Endodermal cell (in vitro differentiated cells): ENCODE measurements at regions not wholly inside any gene's neighbourhood (a gene's known extent, or its start where the extent isn't known, plus 50 kb on each side); places are given as distances from the start of the nearest gene placed in this dataset.
"Not testable (repeated sequence)": the region's sequence is repeated elsewhere in the genome, so short reads cannot be mapped to it uniquely, and the experiment has no call there.

Source experiments
- DNase-seq: peaks from one replicate; pipeline ENCODE4 v3.0.0-alpha.2; 2017
- H3K27ac ChIP-seq: 2 replicates; pipeline ENCODE4 v1.5.1; 2013; ENCODE audit warnings: mild to moderate bottlenecking, low read depth, low read length, moderate library complexity
- H3K27me3 ChIP-seq: 2 replicates; pipeline ENCODE4 v1.6.1; 2013; ENCODE audit warnings: mild to moderate bottlenecking, low read length, moderate library complexity; ENCODE audit not compliant: insufficient read depth, control insufficient read depth, poor library complexity, severe bottlenecking
- H3K36me3 ChIP-seq: 2 replicates; pipeline ENCODE4 v1.7.0; 2013; ENCODE audit warnings: mild to moderate bottlenecking, low read length, moderate library complexity; ENCODE audit not compliant: control insufficient read depth, insufficient read depth
- H3K4me1 ChIP-seq: one replicate; pipeline ENCODE4 v1.7.0; 2013; ENCODE audit warnings: low read length; ENCODE audit not compliant: control insufficient read depth, insufficient read depth
- H3K4me3 ChIP-seq: 2 replicates; pipeline ENCODE4 v1.5.1; 2013; ENCODE audit warnings: mild to moderate bottlenecking, low read length, moderate library complexity
- H3K9ac ChIP-seq: 2 replicates; pipeline ENCODE4 v1.6.1; 2013; ENCODE audit warnings: mild to moderate bottlenecking, low read length, moderate library complexity; ENCODE audit not compliant: poor library complexity, severe bottlenecking; ENCODE audit errors: extremely low read depth
- H3K9me3 ChIP-seq: 2 replicates; pipeline ENCODE4 v1.6.1; 2013; ENCODE audit warnings: mild to moderate bottlenecking, low read length, moderate library complexity; ENCODE audit not compliant: control insufficient read depth
- H3K27ac Mint-ChIP-seq: 2 replicates; pipeline ENCODE4 v1.8.0; 2020; ENCODE audit warnings: mixed read lengths
- H3K27me3 Mint-ChIP-seq: 2 replicates; pipeline ENCODE4 v1.8.0; 2021; ENCODE audit warnings: mild to moderate bottlenecking, mixed read lengths; ENCODE audit not compliant: insufficient read depth
- H3K36me3 Mint-ChIP-seq: 2 replicates; pipeline ENCODE4 v1.8.0; 2020; ENCODE audit warnings: low read depth, mixed read lengths
- H3K4me1 Mint-ChIP-seq: 2 replicates; pipeline ENCODE4 v1.8.0; 2020; ENCODE audit warnings: mixed read lengths
- H3K4me3 Mint-ChIP-seq: 2 replicates; pipeline ENCODE4 v1.8.0; 2020; ENCODE audit warnings: mild to moderate bottlenecking, moderate library complexity, mixed read lengths
- H3K9me3 Mint-ChIP-seq: 2 replicates; pipeline ENCODE4 v1.8.0; 2020; ENCODE audit warnings: mild to moderate bottlenecking, mixed read lengths
- CTCF ChIP-seq: fragments of 200-600 bp; sonication (generic); conservative IDR thresholded peaks from 2 replicates; pipeline ENCODE4 v1.5.0; 2021; ENCODE audit warnings: antibody characterized with exemption, mild to moderate bottlenecking
- WGBS, 2 experiments: methylation state at CpG; one replicate each; pipeline versions ENCODE4 v1.1.5 to v1.1.7; 2013; ENCODE audit warnings: missing lambda C conversion rate in 2 of 2, mixed read lengths in 1 of 2; ENCODE audit not compliant: insufficient coverage in 1 of 2, insufficient read length in 1 of 2; 5-methylcytosine and 5-hydroxymethylcytosine counted together

DNA sequence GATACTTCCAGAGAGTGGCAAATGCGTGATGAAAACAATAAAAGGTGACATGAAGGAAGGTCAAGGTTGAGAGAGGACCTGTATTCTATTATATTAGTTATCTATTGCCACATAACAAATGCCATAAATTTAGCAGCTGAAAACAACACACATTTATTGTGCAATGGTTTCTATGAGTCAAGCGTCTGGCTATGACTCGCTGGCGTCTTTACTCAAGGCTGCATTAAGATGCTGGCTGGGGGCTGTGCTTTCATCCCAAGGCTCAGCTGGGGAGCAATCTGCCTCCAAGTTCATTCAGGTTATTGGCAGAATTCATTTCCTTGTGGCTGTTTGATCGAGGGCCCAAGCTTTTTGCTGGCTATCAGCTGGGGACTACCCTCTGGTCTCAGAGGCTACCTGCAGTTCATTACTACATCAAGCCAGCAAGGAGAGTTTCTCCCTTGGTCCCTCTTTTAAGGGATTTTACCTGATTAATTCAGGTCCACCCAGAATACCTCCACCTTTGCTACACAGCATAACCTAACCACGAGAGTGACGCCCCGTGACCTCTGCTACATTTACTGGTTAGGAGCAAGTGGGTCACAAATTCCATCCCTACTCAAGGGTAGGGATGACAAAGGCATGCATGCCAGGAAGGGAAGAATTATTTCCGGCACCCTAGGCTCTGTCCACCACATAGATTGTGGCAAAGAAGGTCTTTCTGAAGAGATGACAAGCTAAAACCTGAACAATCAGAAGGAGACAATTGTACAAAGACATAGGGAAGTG lies 549.1 kb downstream of the MN1 start:
- WGBS, 2 experiments: 85 to 91% methylated on average over 7 to 8 of the region's 9 CpGs
- H3K4me3 Mint-ChIP-seq: no peak overlapping the region

DNA sequence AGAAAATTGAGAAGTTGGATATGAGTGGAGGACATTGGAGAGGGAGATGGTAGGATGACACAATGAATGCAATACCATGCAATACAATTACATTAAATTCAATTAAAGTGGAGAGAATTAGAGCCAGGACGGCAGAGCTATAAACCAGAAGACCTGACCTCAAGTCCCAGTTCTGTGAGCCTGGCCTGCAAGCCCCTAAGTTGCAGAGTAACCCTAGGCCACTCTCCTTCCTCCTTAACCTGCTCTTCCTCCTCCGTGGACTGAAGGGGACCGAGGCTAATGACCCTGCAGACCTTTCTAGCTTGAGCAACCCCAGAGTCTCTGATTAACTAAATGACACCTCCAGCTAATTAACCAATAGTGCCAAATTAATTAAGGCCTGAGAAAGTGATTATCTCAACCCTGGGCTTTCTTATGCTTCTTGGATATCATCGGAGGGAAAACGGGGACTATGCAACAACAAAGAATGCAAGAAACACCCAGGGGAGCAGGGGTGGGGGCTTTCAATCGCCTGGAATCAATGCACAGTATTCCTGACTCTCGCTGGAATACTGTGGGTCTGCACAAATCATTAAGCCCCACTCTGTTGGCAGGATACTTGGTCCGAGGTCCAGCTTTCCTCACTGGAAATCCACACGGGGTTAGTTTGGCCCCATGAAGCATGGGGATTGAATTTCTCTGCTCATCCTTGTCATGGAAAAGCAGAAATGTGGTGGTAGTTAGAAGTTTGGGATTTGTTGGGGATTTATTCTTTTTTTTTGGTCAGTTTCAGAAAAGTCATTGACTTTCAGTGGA lies 548.3 kb downstream of the MN1 start:
- TF ChIP-seq CTCF: no peak
- Histone ChIP-seq H3K27me3 (no peaks in the 10 kb centered on the region), H3K36me3 (no peaks in the 10 kb centered on the region), H3K9ac (no peak overlapping the region), H3K9me3 (peaks cover 10% of the 10 kb centered on the region), H3K4me1 (no peaks in the 10 kb centered on the region), H3K27ac (no peak overlapping the region), H3K4me3 (no peak overlapping the region)
- Mint-ChIP-seq H3K36me3 (no peaks in the 10 kb centered on the region), H3K27me3 (peaks cover 3% of the 10 kb centered on the region), H3K9me3 (peaks cover 12% of the 10 kb centered on the region), H3K4me1 (no peaks in the 10 kb centered on the region), H3K4me3 (no peak overlapping the region), H3K27ac (no peak overlapping the region)
- WGBS, 2 experiments: 89 to 92% methylated on average over 9 of the region's 9 CpGs
- no peak for DNase-seq

More for the DNA sequence above, 549.1 kb downstream of the MN1 start:
- Mint-ChIP-seq H3K4me1 (no peaks in the 10 kb centered on the region), H3K36me3 (no peaks in the 10 kb centered on the region), H3K27ac (no peak overlapping the region), H3K27me3 (peaks cover 2% of the 10 kb centered on the region), H3K9me3 (peaks cover 12% of the 10 kb centered on the region)
- no peaks in the 10 kb centered on the region for H3K4me1 ChIP-seq
- no peak overlapping the region for H3K27ac ChIP-seq
- no peak for DNase-seq
- H3K4me3 ChIP-seq: no peak overlapping the region
- H3K9ac ChIP-seq: no peak overlapping the region
- peaks cover 10% of the 10 kb centered on the region for H3K9me3 ChIP-seq
- no peaks in the 10 kb centered on the region for H3K36me3 ChIP-seq
- no peaks in the 10 kb centered on the region for H3K27me3 ChIP-seq
- TF ChIP-seq CTCF: no peak

- H3K4me3 ChIP-seq, H3K27me3 Mint-ChIP-seq, H3K36me3 Mint-ChIP-seq, H3K36me3 ChIP-seq, H3K9ac ChIP-seq, H3K4me1 ChIP-seq, H3K4me3 Mint-ChIP-seq, H3K27ac Mint-ChIP-seq, H3K27me3 ChIP-seq, H3K4me1 Mint-ChIP-seq, DNase-seq, H3K27ac ChIP-seq: not testable (repeated sequence)
- peaks cover 10% of the 10 kb centered on the region for H3K9me3 ChIP-seq
- WGBS, 2 experiments: 93 to 96% methylated on average over 5 of the region's 5 CpGs
- H3K9me3 Mint-ChIP-seq: peaks cover 12% of the 10 kb centered on the region
Observed at GRCh38 chr22:27254063-27254462, 547.5 kb downstream of the MN1 start.
